ENCODE measurements at regions not wholly inside any gene's neighbourhood (a gene's known extent, or its start where the extent isn't known, plus 50 kb on each side); places are given as distances from the start of the nearest gene placed in this dataset.

DNA sequence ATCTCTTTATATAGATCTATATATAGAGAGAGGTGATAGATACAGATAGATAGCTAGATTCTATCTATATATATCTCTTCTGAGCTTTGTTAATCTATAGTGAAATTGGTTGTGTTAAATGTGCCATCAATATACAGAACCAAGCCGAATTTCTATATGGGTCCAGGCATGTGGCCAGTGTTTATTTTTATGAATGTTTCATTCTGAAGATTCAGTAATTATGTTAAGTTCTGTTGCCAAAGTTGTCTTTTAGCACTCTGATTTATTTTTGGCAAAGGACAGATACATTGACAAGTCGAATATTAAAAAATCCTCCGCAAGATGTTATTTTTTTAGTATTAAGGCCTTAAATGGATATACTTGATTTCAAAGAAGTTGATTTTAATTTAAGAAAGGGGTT, 190.4 kb upstream of the HTR2A start:
- TF ChIP-seq, protein P1, sequence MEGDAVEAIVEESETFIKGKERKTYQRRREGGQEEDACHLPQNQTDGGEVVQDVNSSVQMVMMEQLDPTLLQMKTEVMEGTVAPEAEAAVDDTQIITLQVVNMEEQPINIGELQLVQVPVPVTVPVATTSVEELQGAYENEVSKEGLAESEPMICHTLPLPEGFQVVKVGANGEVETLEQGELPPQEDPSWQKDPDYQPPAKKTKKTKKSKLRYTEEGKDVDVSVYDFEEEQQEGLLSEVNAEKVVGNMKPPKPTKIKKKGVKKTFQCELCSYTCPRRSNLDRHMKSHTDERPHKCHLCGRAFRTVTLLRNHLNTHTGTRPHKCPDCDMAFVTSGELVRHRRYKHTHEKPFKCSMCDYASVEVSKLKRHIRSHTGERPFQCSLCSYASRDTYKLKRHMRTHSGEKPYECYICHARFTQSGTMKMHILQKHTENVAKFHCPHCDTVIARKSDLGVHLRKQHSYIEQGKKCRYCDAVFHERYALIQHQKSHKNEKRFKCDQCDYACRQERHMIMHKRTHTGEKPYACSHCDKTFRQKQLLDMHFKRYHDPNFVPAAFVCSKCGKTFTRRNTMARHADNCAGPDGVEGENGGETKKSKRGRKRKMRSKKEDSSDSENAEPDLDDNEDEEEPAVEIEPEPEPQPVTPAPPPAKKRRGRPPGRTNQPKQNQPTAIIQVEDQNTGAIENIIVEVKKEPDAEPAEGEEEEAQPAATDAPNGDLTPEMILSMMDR (IDR thresholded peaks at IDR 0.05; ENCODE audit: low read length, missing control alignments), result no peak
- H3K4me3 ChIP-seq (replicated peaks; ENCODE audit: low read depth, low read length), result no peak overlapping the region

DNA sequence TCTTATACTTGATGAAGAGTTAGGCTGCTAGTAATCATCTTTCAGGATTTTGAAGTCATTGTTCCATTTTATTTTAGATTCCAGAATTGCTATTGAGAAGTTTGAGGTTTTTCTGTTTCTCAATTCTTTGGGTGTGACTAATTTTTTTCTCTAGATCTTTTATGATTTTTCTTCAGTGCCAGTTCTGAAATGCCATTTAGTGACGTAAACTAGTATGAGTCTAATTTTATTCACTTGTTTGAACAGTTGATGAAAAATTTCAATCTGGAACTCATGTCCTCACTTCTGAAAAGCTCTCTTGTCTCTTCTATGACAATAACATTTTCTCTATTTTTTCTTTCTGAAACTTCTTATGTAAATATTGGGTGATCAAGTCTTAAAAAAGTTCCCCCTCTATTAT, 188.5 kb upstream of the HTR2A start:
- TF ChIP-seq, protein P1 (IDR thresholded peaks at IDR 0.05; ENCODE audit: low read length, missing control alignments), result no peak
- H3K4me3 ChIP-seq (replicated peaks; ENCODE audit: low read depth, low read length), result no peak overlapping the region
- DNase-seq (ENCODE audit: low read depth), result no peak

More for the DNA sequence above, 190.4 kb upstream of the HTR2A start:
- no peak for DNase-seq (ENCODE audit: low read depth)

DNA sequence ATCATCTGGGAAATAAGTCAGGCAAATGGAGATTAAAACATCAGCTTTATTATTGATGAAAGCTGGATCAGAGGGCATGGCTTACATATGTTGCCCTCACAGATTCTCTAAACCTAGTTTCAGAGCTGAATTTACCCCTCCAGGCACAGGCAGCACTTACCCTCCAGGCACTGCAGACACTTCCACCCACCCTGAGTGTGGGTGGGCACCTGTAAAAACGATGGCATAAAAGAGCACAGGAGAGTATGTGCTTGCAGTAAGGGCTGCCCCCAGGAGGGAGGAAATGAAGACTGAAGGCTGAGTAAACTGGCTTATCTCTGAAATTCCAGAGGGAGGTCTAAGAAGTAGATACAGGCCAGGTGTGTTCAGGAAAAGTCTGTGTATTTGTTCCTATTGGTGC, 185.0 kb upstream of the HTR2A start:
- no peak overlapping the region for H3K4me3 ChIP-seq (replicated peaks; ENCODE audit: low read depth, low read length)
- TF ChIP-seq, protein P1 (IDR thresholded peaks at IDR 0.05; ENCODE audit: low read length, missing control alignments), result no peak
- DNase-seq (ENCODE audit: low read depth), result no peak

DNA sequence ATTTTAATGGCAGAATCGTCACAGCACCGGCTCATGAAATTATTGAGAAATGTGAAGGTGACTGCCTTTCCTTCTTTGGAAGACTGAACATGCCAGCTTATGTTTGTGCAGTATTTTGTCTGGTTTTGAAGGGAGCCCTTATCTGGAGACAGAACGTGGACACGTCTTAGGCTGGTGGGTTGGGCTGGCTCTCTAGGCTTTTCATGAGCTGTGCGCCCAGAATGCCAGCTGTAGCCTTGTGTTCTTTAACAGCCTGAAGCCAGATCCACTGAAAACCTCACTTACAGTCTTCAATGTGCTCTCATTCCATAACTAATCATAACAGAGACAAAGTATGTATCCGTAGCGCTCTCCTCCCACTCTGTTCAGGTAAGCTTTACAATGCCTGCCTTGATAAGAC, 184.4 kb upstream of the HTR2A start:
- TF ChIP-seq, protein P1 (IDR thresholded peaks at IDR 0.05; ENCODE audit: low read length, missing control alignments), result no peak

DNA sequence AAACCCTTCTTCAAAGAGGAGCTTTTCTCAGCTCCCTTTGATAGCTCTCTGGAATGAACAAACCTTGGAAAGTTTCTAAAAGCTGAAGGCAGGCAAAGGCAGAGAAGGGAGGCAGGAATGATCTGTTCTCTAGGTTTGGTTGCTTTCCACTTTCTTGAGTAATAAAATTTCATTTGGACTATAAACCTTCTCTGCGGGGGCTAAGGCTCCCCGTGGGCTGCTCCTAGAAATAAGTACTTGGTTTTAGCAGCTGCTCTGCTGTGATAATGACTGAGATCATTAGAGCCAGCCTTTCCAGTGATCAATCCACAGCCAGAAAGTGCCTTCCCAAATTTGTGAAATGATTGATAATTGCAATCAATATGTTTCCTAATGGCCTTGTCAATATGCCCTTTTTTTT, 183.8 kb upstream of the HTR2A start:
- no peak overlapping the region for H3K4me3 ChIP-seq (replicated peaks; ENCODE audit: low read depth, low read length)
- TF ChIP-seq, protein P1 (IDR thresholded peaks at IDR 0.05; ENCODE audit: low read length, missing control alignments), result no peak
- DNase-seq (ENCODE audit: low read depth), result no peak

More for the DNA sequence above, 184.4 kb upstream of the HTR2A start:
- DNase-seq (ENCODE audit: low read depth), result no peak
- H3K4me3 ChIP-seq (replicated peaks; ENCODE audit: low read depth, low read length), result no peak overlapping the region

GRCh38 chr13:47076500-47076899, 179.6 kb upstream of the HTR2A start:
- DNase-seq (ENCODE audit: low read depth), result no peak

GRCh38 chr13:47069133-47069532, 172.3 kb upstream of the HTR2A start:
- DNase-seq (ENCODE audit: low read depth), result no peak
- no peak overlapping the region for H3K4me3 ChIP-seq (replicated peaks; ENCODE audit: low read depth, low read length)
- TF ChIP-seq, protein P1 (IDR thresholded peaks at IDR 0.05; ENCODE audit: low read length, missing control alignments), result no peak

More at GRCh38 chr13:47076500-47076899, 179.6 kb upstream of the HTR2A start:
- TF ChIP-seq, protein P1 (IDR thresholded peaks at IDR 0.05; ENCODE audit: low read length, missing control alignments), result no peak
- H3K4me3 ChIP-seq (replicated peaks; ENCODE audit: low read depth, low read length), result no peak overlapping the region
